NCI-H1092 treated with DMSO at 0.1 percent for 48 hours (cell line): ENCODE measurements at regions not wholly inside any gene's neighbourhood (a gene's known extent, or its start where the extent isn't known, plus 50 kb on each side); places are given as distances from the start of the nearest gene placed in this dataset.

Source experiments
- DNase-seq: peaks from one replicate; lab custom pipeline; 2025; lab: John Stamatoyannopoulos, UW

GRCh38 chr13:77379508-77379907 is 52.6 kb upstream of the MYCBP2 start:
- DNase-seq = no peak

GRCh38 chr13:77378662-77379061 is 51.8 kb upstream of the MYCBP2 start:
- no peak for DNase-seq

- no peak for DNase-seq
Measured at GRCh38 chr13:77377016-77377415, 50.1 kb upstream of the MYCBP2 start.
